Esophagus squamous epithelium (tissue), 4 donors: ENCODE measurements at regions not wholly inside any gene's neighbourhood (a gene's known extent, or its start where the extent isn't known, plus 50 kb on each side); places are given as distances from the start of the nearest gene placed in this dataset.

Experiments
- CTCF ChIP-seq, 6 experiments: fragments of 450-650 bp in 4 of 6; fragments of 200-600 bp in 2 of 6; sonication (generic) in 2 of 6; IDR thresholded peaks; one replicate each; pipeline ENCODE4 v1.5.1; 2016 to 2019; ENCODE audit warnings: antibody characterized with exemption in 6 of 6, mild to moderate bottlenecking in 4 of 6, moderate library complexity in 4 of 6
- POLR2A ChIP-seq, 4 donors: fragments of 450-650 bp; IDR thresholded peaks; one replicate each; pipeline ENCODE4 v1.6.1; 2017; ENCODE audit warnings: antibody characterized with exemption in 4 of 4, mild to moderate bottlenecking in 4 of 4, moderate library complexity in 3 of 4

GRCh38 chr2:129011466-129012061, 692.9 kb upstream of the HS6ST1 start:
- TF ChIP-seq CTCF (IDR thresholded peaks at IDR 0.05) (no peak), POLR2A (IDR thresholded peaks at IDR 0.05) (no peak)
